Bronchial epithelial cell (primary cell): ENCODE measurements at regions not wholly inside any gene's neighbourhood (a gene's known extent, or its start where the extent isn't known, plus 50 kb on each side); places are given as distances from the start of the nearest gene placed in this dataset.

Experiments
- DNase-seq: peaks from one replicate; pipeline ENCODE4 v3.0.0-alpha.2; 2010; ENCODE audit warnings: low read depth
- FAIRE-seq: peaks from 2 replicates; lab custom pipeline; 2011; peaks lifted over from hg19 to GRCh38; lab: Jason Lieb, UNC
- H3K27me3 ChIP-seq: 2 replicates; pipeline ENCODE4 v1.5.1; 2011; ENCODE audit warnings: low read length; ENCODE audit not compliant: control insufficient read depth, insufficient read depth
- H3K36me3 ChIP-seq: 2 replicates; pipeline ENCODE4 v1.5.1; 2011; ENCODE audit warnings: low read length; ENCODE audit not compliant: control insufficient read depth, insufficient read depth
- H3K4me3 ChIP-seq: 2 replicates; pipeline ENCODE4 v1.5.1; 2011; ENCODE audit warnings: mild to moderate bottlenecking, low read depth, low read length, control low read depth
- TF ChIP-seq, protein P1 (sequence below): IDR thresholded peaks from 2 replicates; pipeline ENCODE4 v1.5.1; 2011; ENCODE audit warnings: mild to moderate bottlenecking, moderate library complexity, low read length, control low read depth, inconsistent platforms; ENCODE audit not compliant: insufficient read depth, severe bottlenecking

DNA sequence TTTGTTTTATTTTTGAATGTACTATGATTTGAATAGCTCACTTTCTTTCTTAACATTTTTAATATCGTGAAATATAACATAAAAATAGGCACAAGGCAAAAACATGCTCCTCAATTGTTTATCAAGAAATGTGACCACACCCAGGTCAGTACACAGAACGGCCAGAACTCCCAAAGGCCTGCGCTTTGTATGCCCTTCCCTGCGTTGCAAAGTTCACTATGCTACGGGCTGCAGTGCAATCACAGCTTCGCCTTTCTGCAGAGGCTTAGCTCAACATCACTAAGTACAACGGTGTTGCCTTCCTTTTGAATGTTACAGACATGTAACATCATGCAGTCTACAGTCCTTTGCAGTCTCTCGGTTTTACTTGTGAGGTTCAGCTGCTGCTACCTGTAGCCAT, 333.4 kb downstream of the THBS2 start:
- no peaks in the 10 kb centered on the region for H3K27me3 ChIP-seq
- DNase-seq, result no peak
- no peak for FAIRE-seq

DNA sequence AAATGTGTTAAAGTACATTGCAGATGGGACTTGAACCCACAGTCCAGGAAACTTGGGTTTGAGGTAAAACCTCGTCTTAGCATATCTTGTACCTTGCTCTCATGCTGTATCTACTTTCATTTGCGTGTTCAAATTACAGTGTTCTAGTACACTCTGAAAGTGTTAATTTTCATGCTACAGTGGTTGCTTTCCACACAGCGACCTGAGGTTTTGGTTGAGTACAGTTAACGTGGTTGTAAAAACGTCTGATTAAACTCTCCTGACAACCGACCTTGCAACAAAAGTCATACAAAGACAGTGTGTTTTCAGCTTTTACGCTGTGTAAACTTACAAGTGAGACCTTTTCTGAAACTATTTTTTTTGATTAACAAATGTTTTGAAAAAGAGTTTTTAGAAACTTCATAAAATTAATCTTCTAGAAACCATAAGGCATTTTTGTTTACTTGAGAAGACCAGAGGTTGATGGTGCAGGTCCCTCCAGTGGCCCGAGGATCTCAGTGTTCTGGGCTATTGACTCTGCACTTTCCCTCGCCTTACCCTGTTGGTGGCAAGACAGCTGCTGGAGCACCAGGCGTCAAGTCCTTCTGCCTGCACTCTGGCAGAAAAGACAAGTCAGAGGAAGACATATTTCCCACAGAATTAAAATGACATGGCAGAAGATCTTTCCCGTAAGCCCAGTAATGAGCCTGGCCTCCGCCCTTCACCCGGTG, 334.0 kb downstream of the THBS2 start:
- no peaks in the 10 kb centered on the region for H3K36me3 ChIP-seq
- DNase-seq (no peak), FAIRE-seq (no peak)
- no peaks in the 10 kb centered on the region for H3K27me3 ChIP-seq
- TF ChIP-seq, protein P1, sequence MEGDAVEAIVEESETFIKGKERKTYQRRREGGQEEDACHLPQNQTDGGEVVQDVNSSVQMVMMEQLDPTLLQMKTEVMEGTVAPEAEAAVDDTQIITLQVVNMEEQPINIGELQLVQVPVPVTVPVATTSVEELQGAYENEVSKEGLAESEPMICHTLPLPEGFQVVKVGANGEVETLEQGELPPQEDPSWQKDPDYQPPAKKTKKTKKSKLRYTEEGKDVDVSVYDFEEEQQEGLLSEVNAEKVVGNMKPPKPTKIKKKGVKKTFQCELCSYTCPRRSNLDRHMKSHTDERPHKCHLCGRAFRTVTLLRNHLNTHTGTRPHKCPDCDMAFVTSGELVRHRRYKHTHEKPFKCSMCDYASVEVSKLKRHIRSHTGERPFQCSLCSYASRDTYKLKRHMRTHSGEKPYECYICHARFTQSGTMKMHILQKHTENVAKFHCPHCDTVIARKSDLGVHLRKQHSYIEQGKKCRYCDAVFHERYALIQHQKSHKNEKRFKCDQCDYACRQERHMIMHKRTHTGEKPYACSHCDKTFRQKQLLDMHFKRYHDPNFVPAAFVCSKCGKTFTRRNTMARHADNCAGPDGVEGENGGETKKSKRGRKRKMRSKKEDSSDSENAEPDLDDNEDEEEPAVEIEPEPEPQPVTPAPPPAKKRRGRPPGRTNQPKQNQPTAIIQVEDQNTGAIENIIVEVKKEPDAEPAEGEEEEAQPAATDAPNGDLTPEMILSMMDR, result no peak
- H3K4me3 ChIP-seq, result no peak overlapping the region

More for the DNA sequence above, 333.4 kb downstream of the THBS2 start:
- TF ChIP-seq, protein P1, result no peak
- H3K4me3 ChIP-seq, result no peak overlapping the region
- no peaks in the 10 kb centered on the region for H3K36me3 ChIP-seq

DNA sequence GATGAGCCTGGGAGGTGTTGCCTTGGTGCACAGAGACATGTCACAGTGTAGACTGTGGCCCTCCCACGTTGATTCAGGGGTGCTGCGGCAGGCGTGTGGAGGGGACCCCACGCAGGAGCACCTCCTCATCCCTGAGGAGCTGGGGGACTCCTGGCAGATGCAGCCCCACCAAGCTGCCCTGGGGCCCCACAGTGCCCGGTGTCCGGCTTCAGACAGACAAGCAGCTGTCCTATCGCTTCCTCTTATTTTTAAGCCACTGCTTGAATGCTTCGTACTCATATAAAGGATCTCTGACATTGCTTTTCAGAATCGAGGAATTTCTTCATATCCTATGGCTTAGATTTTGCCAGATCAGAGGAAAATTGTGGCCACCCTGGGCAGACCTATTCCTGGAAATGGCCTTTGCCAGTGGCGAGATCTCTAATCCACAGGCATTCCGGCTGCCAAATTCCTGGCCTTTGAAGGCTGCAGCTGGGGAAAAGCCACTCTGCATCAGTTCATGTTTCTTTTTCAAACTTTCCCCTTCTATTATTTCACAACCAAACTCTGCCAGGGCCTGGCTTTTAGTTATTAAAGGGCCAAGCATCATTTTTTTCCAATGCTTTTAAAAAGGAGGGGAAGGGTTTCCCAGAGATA, 337.0 kb downstream of the THBS2 start:
- DNase-seq (no peak), FAIRE-seq (no peak)
- no peaks in the 10 kb centered on the region for H3K36me3 ChIP-seq
- TF ChIP-seq, protein P1, result no peak
- H3K4me3 ChIP-seq, result no peak overlapping the region
- no peaks in the 10 kb centered on the region for H3K27me3 ChIP-seq

DNA sequence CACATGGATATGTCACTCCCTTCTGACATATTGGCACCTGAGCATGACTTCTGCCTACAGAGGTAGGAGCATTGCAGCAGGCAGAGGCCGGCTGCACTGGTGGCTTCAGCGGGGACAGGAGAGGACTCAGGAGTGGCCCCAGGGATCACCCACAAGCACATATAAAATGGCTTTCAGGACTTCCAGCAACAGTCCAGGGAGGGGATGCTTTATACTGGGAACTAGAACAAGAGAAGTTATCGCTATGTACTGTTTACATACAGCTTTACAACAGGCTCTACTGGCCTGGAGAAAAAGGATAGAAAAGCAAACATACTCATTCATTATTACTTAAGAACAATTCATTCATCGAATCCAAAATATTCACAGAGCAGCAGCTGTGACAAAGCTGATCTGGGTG, 337.8 kb downstream of the THBS2 start:
- TF ChIP-seq, protein P1, result no peak
- DNase-seq, result no peak
- H3K36me3 ChIP-seq, result no peaks in the 10 kb centered on the region
- H3K27me3 ChIP-seq, result no peaks in the 10 kb centered on the region
- no peak overlapping the region for H3K4me3 ChIP-seq
- FAIRE-seq, result no peak

DNA sequence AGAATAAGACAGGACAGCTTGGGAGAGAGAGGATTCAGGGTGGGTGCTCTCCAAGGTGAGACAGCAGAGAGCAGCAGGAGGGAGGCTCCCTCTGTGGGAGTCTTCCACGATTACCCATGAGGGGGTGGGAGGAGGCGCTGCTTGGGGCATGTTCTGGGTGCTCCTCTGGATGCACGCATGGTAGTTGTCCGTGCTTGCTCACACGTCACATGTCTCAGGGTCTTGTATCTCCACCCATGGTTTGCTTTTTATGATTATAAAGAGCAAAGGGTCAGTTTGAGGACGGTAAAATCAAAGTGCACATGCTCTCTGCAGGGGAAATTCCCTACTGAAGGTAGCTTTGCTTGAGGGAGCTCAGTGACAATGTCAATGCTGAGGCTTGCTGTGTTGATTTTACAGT, 338.4 kb downstream of the THBS2 start:
- FAIRE-seq (no peak), DNase-seq (no peak)
- Histone ChIP-seq H3K36me3 (no peaks in the 10 kb centered on the region), H3K4me3 (no peak overlapping the region), H3K27me3 (no peaks in the 10 kb centered on the region)
- TF ChIP-seq, protein P1, result no peak
